CD14-positive monocyte (primary cell): ENCODE measurements at regions not wholly inside any gene's neighbourhood (a gene's known extent, or its start where the extent isn't known, plus 50 kb on each side); places are given as distances from the start of the nearest gene placed in this dataset.

ENCODE experiments used
- DNase-seq, 3 donors: peaks; one replicate each; pipeline ENCODE4 v3.0.0-alpha.2; 2011 to 2022
- H2AFZ ChIP-seq: 2 replicates; pipeline ENCODE4 v1.6.0; 2012; ENCODE audit warnings: mild to moderate bottlenecking, low read depth, low read length, inconsistent platforms; ENCODE audit not compliant: insufficient read depth, poor library complexity, severe bottlenecking
- H3K27ac ChIP-seq, 2 donors: 1 replicate in 1 of 2; 2 replicates in 1 of 2; pipeline ENCODE4 v1.5.1; 2012 to 2013; ENCODE audit warnings: low read length in 2 of 2, control low read depth in 1 of 2, inconsistent platforms in 1 of 2, low read depth in 1 of 2, mild to moderate bottlenecking in 1 of 2
- H3K27me3 ChIP-seq, 2 donors: one replicate each; pipeline versions ENCODE4 v1.6.0 to v1.6.1; 2011 to 2013; ENCODE audit warnings: low read length in 2 of 2; ENCODE audit not compliant: control insufficient read depth in 2 of 2, insufficient read depth in 2 of 2
- H3K36me3 ChIP-seq, 2 donors: replicated peaks in 1 of 2; 1 replicate in 1 of 2; 2 replicates in 1 of 2; pipeline versions ENCODE4 v1.5.1 to v1.6.1; 2012 to 2013; ENCODE audit warnings: low read length in 2 of 2, control low read depth in 1 of 2, inconsistent platforms in 1 of 2, mild to moderate bottlenecking in 1 of 2; ENCODE audit not compliant: insufficient read depth in 2 of 2, control insufficient read depth in 1 of 2
- H3K4me1 ChIP-seq, 2 donors: 1 replicate in 1 of 2; 2 replicates in 1 of 2; pipeline versions ENCODE4 v1.5.1 to v1.6.1; 2012 to 2013; ENCODE audit warnings: low read length in 2 of 2, control low read depth in 1 of 2, inconsistent platforms in 1 of 2, mild to moderate bottlenecking in 1 of 2, moderate library complexity in 1 of 2; ENCODE audit not compliant: insufficient read depth in 2 of 2, control insufficient read depth in 1 of 2
- H3K4me2 ChIP-seq: replicated peaks from 2 replicates; pipeline ENCODE3; 2012; ENCODE audit warnings: low read length, moderate library complexity, mild to moderate bottlenecking; ENCODE audit not compliant: poor library complexity, severe bottlenecking; ENCODE audit errors: extremely low read depth
- H3K4me3 ChIP-seq, 3 experiments: fragments of 200-600 bp in 1 of 3; sonication (generic) in 1 of 3; replicated peaks in 1 of 3; 1 replicate in 2 of 3; 2 replicates in 1 of 3; pipeline ENCODE4 v1.5.1; 2011 to 2013; ENCODE audit warnings: low read length in 3 of 3, mild to moderate bottlenecking in 3 of 3, control low read depth in 2 of 3, low read depth in 2 of 3, inconsistent platforms in 1 of 3, moderate library complexity in 1 of 3
- H3K79me2 ChIP-seq: 2 replicates; pipeline ENCODE4 v1.6.0; 2012; ENCODE audit warnings: mild to moderate bottlenecking, control low read depth, inconsistent platforms, low read length, moderate library complexity; ENCODE audit not compliant: insufficient read depth
- H3K9ac ChIP-seq: 2 replicates; pipeline ENCODE4 v1.6.0; 2017; ENCODE audit warnings: low read length, mild to moderate bottlenecking; ENCODE audit not compliant: insufficient read depth, poor library complexity, severe bottlenecking
- H3K9me3 ChIP-seq, 2 donors: replicated peaks in 1 of 2; 1 replicate in 1 of 2; 2 replicates in 1 of 2; pipeline versions ENCODE4 v1.5.1 to v1.6.1; 2012 to 2013; ENCODE audit warnings: low read length in 2 of 2, control low read depth in 1 of 2; ENCODE audit not compliant: control insufficient read depth in 1 of 2, insufficient read depth in 1 of 2
- H4K20me1 ChIP-seq: 2 replicates; pipeline ENCODE4 v1.6.0; 2012; ENCODE audit warnings: mild to moderate bottlenecking, low read length, control low read depth, moderate library complexity; ENCODE audit not compliant: insufficient read depth
- H3K27ac Mint-ChIP-seq, 7 donors: one replicate each; pipeline ENCODE4 v1.8.0; 2020; ENCODE audit warnings: mild to moderate bottlenecking in 7 of 7, mixed read lengths in 7 of 7, moderate library complexity in 6 of 7, inconsistent platforms in 2 of 7
- H3K27me3 Mint-ChIP-seq, 3 donors: one replicate each; pipeline ENCODE4 v1.8.0; 2021 to 2022; ENCODE audit warnings: low read depth in 3 of 3, mild to moderate bottlenecking in 3 of 3, mixed read lengths in 3 of 3, moderate library complexity in 3 of 3, inconsistent platforms in 1 of 3
- H3K36me3 Mint-ChIP-seq, 2 donors: one replicate each; pipeline ENCODE4 v1.8.0; 2020; ENCODE audit warnings: mixed read lengths in 2 of 2, inconsistent platforms in 1 of 2, mild to moderate bottlenecking in 1 of 2
- H3K4me1 Mint-ChIP-seq: one replicate; pipeline ENCODE4 v1.8.0; 2020; ENCODE audit warnings: mild to moderate bottlenecking, mixed read lengths
- H3K4me3 Mint-ChIP-seq, 2 donors: one replicate each; pipeline ENCODE4 v1.8.0; 2020; ENCODE audit warnings: mild to moderate bottlenecking in 2 of 2, mixed read lengths in 2 of 2, moderate library complexity in 1 of 2
- H3K9me3 Mint-ChIP-seq, 7 donors: one replicate each; pipeline ENCODE4 v1.8.0; 2020 to 2022; ENCODE audit warnings: mixed read lengths in 7 of 7, mild to moderate bottlenecking in 6 of 7, moderate library complexity in 6 of 7, inconsistent platforms in 2 of 7
- CTCF ChIP-seq: fragments of 200-600 bp; IDR thresholded peaks from one replicate; pipeline ENCODE4 v1.8.0; 2022; ENCODE audit warnings: antibody characterized with exemption, mild to moderate bottlenecking
- whole genome bisulfite sequencing: methylation state at CpG from one replicate; pipeline ENCODE4 v1.1.5; 2013; ENCODE audit warnings: missing lambda C conversion rate; ENCODE audit not compliant: insufficient coverage; 5-methylcytosine and 5-hydroxymethylcytosine counted together
- intact Hi-C, 2 donors: fragments of 100-400 bp; cut with micrococcal nuclease; formaldehyde crosslinking; loops; one replicate each; pipeline versions ENCODE4 v1.15.0 to v1.15.1; 2023

GRCh38 chr13:105340061-105340606, 1195.3 kb downstream of the EFNB2 start:
- no peaks in the 10 kb centered on the region for H3K36me3 Mint-ChIP-seq
- H3K4me1 Mint-ChIP-seq, result no peaks in the 10 kb centered on the region
- no peak for TF ChIP-seq CTCF
- Histone ChIP-seq H4K20me1 (no peaks in the 10 kb centered on the region), H2AFZ (no peak overlapping the region), H3K4me2 (no peak overlapping the region), H3K4me3 (no peak overlapping the region), H3K36me3 (no peaks in the 10 kb centered on the region), H3K79me2 (no peaks in the 10 kb centered on the region), H3K4me1 (no peaks in the 10 kb centered on the region), H3K27ac (no peak overlapping the region), H3K9ac (no peak overlapping the region), H3K27me3 (no peaks in the 10 kb centered on the region), H3K9me3 (peaks cover 0 to 4% of the 10 kb centered on the region in 2 donors)
- WGBS, result 100% methylated on average over 3 of the region's 3 CpGs
- H3K9me3 Mint-ChIP-seq, result peaks cover 0 to 4% (median 1%) of the 10 kb centered on the region in 7 donors
- no peak overlapping the region for H3K27ac Mint-ChIP-seq
- intact Hi-C loops, result no loop called here
- DNase-seq, result no peak
- H3K4me3 Mint-ChIP-seq, result no peak overlapping the region
- H3K27me3 Mint-ChIP-seq, result peaks cover 0 to 1% (median 0%) of the 10 kb centered on the region in 3 donors

GRCh38 chr13:105338773-105339172, 1196.7 kb downstream of the EFNB2 start:
- TF ChIP-seq CTCF, result no peak
- no peaks in the 10 kb centered on the region for H4K20me1 ChIP-seq
- no peaks in the 10 kb centered on the region for H3K4me1 ChIP-seq
- no peaks in the 10 kb centered on the region for H3K27me3 ChIP-seq
- Mint-ChIP-seq H3K27ac (no peak overlapping the region), H3K4me3 (no peak overlapping the region), H3K36me3 (no peaks in the 10 kb centered on the region), H3K4me1 (no peaks in the 10 kb centered on the region), H3K9me3 (peaks cover 0 to 4% (median 3%) of the 10 kb centered on the region in 7 donors), H3K27me3 (peaks cover 0 to 1% (median 0%) of the 10 kb centered on the region in 3 donors)
- H3K9ac ChIP-seq, result no peak overlapping the region
- intact Hi-C loops, result no loop called here
- H3K4me2 ChIP-seq, result no peak overlapping the region
- peaks cover 0 to 4% of the 10 kb centered on the region in 2 donors for H3K9me3 ChIP-seq
- no peak overlapping the region for H2AFZ ChIP-seq
- H3K79me2 ChIP-seq, result no peaks in the 10 kb centered on the region
- no CpG with 5 or more reads among the region's 2 CpGs for WGBS
- no peaks in the 10 kb centered on the region for H3K36me3 ChIP-seq
- no peak overlapping the region for H3K4me3 ChIP-seq
- no peak for DNase-seq
- H3K27ac ChIP-seq, result no peak overlapping the region
